Neural cell (in vitro differentiated cells): ENCODE measurements at regions not wholly inside any gene's neighbourhood (a gene's known extent, or its start where the extent isn't known, plus 50 kb on each side); places are given as distances from the start of the nearest gene placed in this dataset.

Experiments
- CTCF ChIP-seq: fragments of 450-650 bp; IDR thresholded peaks from 2 replicates; pipeline ENCODE4 v1.5.1; 2014; ENCODE audit warnings: antibody characterized with exemption, mild to moderate bottlenecking, moderate library complexity; ENCODE audit not compliant: poor library complexity, severe bottlenecking
- EP300 ChIP-seq: fragments of 450-650 bp; conservative IDR thresholded peaks from 2 replicates; pipeline ENCODE4 v1.6.1; 2014; ENCODE audit warnings: antibody characterized with exemption, mild to moderate bottlenecking, moderate library complexity; ENCODE audit not compliant: poor library complexity, severe bottlenecking
- EZH2 ChIP-seq: fragments of 200-600, 300-800 bp; shearing (Covaris generic), sonication (generic); IDR thresholded peaks from 2 replicates; pipeline ENCODE4 v1.6.1; 2014; ENCODE audit warnings: antibody characterized with exemption, low read length, borderline replicate concordance, mild to moderate bottlenecking; ENCODE audit not compliant: insufficient read depth, poor library complexity, severe bottlenecking

- TF ChIP-seq CTCF (no peak), EZH2 (no peak), EP300 (no peak)
Observed at GRCh38 chr11:71059662-71060061, 192.7 kb downstream of the SHANK2 start.
